ENCODE measurements at regions not wholly inside any gene's neighbourhood (a gene's known extent, or its start where the extent isn't known, plus 50 kb on each side); places are given as distances from the start of the nearest gene placed in this dataset.
"Not testable (repeated sequence)": the region's sequence is repeated elsewhere in the genome, so short reads cannot be mapped to it uniquely, and the experiment has no call there.

- H3K36me3 ChIP-seq (ENCODE audit: insufficient read depth, low read length): no peaks in the 10 kb centered on the region
- no peak overlapping the region for H3K4me3 ChIP-seq (ENCODE audit: low read length)
- H3K9ac ChIP-seq (ENCODE audit: low read length): no peak overlapping the region
- H3K9me2 ChIP-seq (replicated peaks; ENCODE audit: insufficient read depth, low read length): no peaks in the 10 kb centered on the region
- H4K20me1 ChIP-seq (ENCODE audit: insufficient read depth, low read depth, low read length): no peaks in the 10 kb centered on the region
- H3K9me3 ChIP-seq (ENCODE audit: low read length): no peaks in the 10 kb centered on the region
- no peak overlapping the region for H3K27ac ChIP-seq (ENCODE audit: low read length)
- H3K4me2 ChIP-seq (ENCODE audit: low read depth, low read length, poor library complexity, severe bottlenecking): no peak overlapping the region
- DNase-seq: no peak
- H2AFZ ChIP-seq (ENCODE audit: low read length): no peak overlapping the region
- H3K79me2 ChIP-seq (ENCODE audit: low read length): no peaks in the 10 kb centered on the region
- no peaks in the 10 kb centered on the region for H3K4me1 ChIP-seq (ENCODE audit: low read length)
- H3K27me3 ChIP-seq (ENCODE audit: low read length): no peaks in the 10 kb centered on the region
Measured at GRCh38 chr14:96702831-96703230, 94.4 kb upstream of the VRK1 start.

GRCh38 chr14:96705422-96706092 is 91.6 kb upstream of the VRK1 start:
- H3K27me3 ChIP-seq (ENCODE audit: low read length): no peaks in the 10 kb centered on the region
- no peak for DNase-seq
- no peaks in the 10 kb centered on the region for H3K4me1 ChIP-seq (ENCODE audit: low read length)
- H2AFZ ChIP-seq (ENCODE audit: low read length): no peak overlapping the region
- no peak overlapping the region for H3K4me2 ChIP-seq (ENCODE audit: low read depth, low read length, poor library complexity, severe bottlenecking)
- no peaks in the 10 kb centered on the region for H3K79me2 ChIP-seq (ENCODE audit: low read length)
- H3K27ac ChIP-seq (ENCODE audit: low read length): no peak overlapping the region
- H3K9me3 ChIP-seq (ENCODE audit: low read length): no peaks in the 10 kb centered on the region
- no peaks in the 10 kb centered on the region for H4K20me1 ChIP-seq (ENCODE audit: insufficient read depth, low read depth, low read length)
- H3K36me3 ChIP-seq (ENCODE audit: insufficient read depth, low read length): no peaks in the 10 kb centered on the region
- H3K9me2 ChIP-seq (replicated peaks; ENCODE audit: insufficient read depth, low read length): no peaks in the 10 kb centered on the region
- H3K9ac ChIP-seq (ENCODE audit: low read length): no peak overlapping the region
- H3K4me3 ChIP-seq (ENCODE audit: low read length): no peak overlapping the region

- Histone ChIP-seq H3K4me2 (ENCODE audit: low read depth, low read length, poor library complexity, severe bottlenecking) (no peak overlapping the region), H2AFZ (ENCODE audit: low read length) (no peak overlapping the region), H3K27me3 (ENCODE audit: low read length) (no peaks in the 10 kb centered on the region), H3K9ac (ENCODE audit: low read length) (no peak overlapping the region), H3K4me3 (ENCODE audit: low read length) (no peak overlapping the region), H3K27ac (ENCODE audit: low read length) (no peak overlapping the region), H4K20me1 (ENCODE audit: insufficient read depth, low read depth, low read length) (no peaks in the 10 kb centered on the region), H3K9me2 (replicated peaks; ENCODE audit: insufficient read depth, low read length) (no peaks in the 10 kb centered on the region), H3K36me3 (ENCODE audit: insufficient read depth, low read length) (no peaks in the 10 kb centered on the region), H3K9me3 (ENCODE audit: low read length) (no peaks in the 10 kb centered on the region), H3K79me2 (ENCODE audit: low read length) (no peaks in the 10 kb centered on the region), H3K4me1 (ENCODE audit: low read length) (no peaks in the 10 kb centered on the region)
- no peak for DNase-seq
Measured at GRCh38 chr14:96706893-96707292, 90.3 kb upstream of the VRK1 start.

GRCh38 chr14:96710060-96710666 is 87.0 kb upstream of the VRK1 start:
- no peak overlapping the region for H3K4me2 ChIP-seq (ENCODE audit: low read depth, low read length, poor library complexity, severe bottlenecking)
- H2AFZ ChIP-seq (ENCODE audit: low read length): no peak overlapping the region
- H3K4me3 ChIP-seq (ENCODE audit: low read length): no peak overlapping the region
- no peak overlapping the region for H3K9ac ChIP-seq (ENCODE audit: low read length)
- no peaks in the 10 kb centered on the region for H3K36me3 ChIP-seq (ENCODE audit: insufficient read depth, low read length)
- H3K27me3 ChIP-seq (ENCODE audit: low read length): no peaks in the 10 kb centered on the region
- H3K79me2 ChIP-seq (ENCODE audit: low read length): no peaks in the 10 kb centered on the region
- H3K4me1 ChIP-seq (ENCODE audit: low read length): no peaks in the 10 kb centered on the region
- H3K9me3 ChIP-seq (ENCODE audit: low read length): no peaks in the 10 kb centered on the region
- H3K27ac ChIP-seq (ENCODE audit: low read length): no peak overlapping the region
- no peak for DNase-seq
- no peaks in the 10 kb centered on the region for H4K20me1 ChIP-seq (ENCODE audit: insufficient read depth, low read depth, low read length)
- no peaks in the 10 kb centered on the region for H3K9me2 ChIP-seq (replicated peaks; ENCODE audit: insufficient read depth, low read length)

GRCh38 chr14:96711559-96712267 is 85.5 kb upstream of the VRK1 start:
- H3K27me3 ChIP-seq (ENCODE audit: low read length): no peaks in the 10 kb centered on the region
- H3K79me2 ChIP-seq (ENCODE audit: low read length): no peaks in the 10 kb centered on the region
- H3K4me1 ChIP-seq (ENCODE audit: low read length): no peaks in the 10 kb centered on the region
- no peak overlapping the region for H3K4me3 ChIP-seq (ENCODE audit: low read length)
- no peaks in the 10 kb centered on the region for H4K20me1 ChIP-seq (ENCODE audit: insufficient read depth, low read depth, low read length)
- no peak for DNase-seq
- H3K36me3 ChIP-seq (ENCODE audit: insufficient read depth, low read length): no peaks in the 10 kb centered on the region
- no peaks in the 10 kb centered on the region for H3K9me2 ChIP-seq (replicated peaks; ENCODE audit: insufficient read depth, low read length)
- no peak overlapping the region for H3K9ac ChIP-seq (ENCODE audit: low read length)
- no peak overlapping the region for H3K4me2 ChIP-seq (ENCODE audit: low read depth, low read length, poor library complexity, severe bottlenecking)
- H2AFZ ChIP-seq (ENCODE audit: low read length): no peak overlapping the region
- no peaks in the 10 kb centered on the region for H3K9me3 ChIP-seq (ENCODE audit: low read length)
- no peak overlapping the region for H3K27ac ChIP-seq (ENCODE audit: low read length)

- no peak overlapping the region for H3K27ac ChIP-seq (ENCODE audit: low read length)
- no peak for DNase-seq
- H3K9me3 ChIP-seq (ENCODE audit: low read length): no peaks in the 10 kb centered on the region
- no peak overlapping the region for H2AFZ ChIP-seq (ENCODE audit: low read length)
- H3K27me3 ChIP-seq (ENCODE audit: low read length): no peaks in the 10 kb centered on the region
- peaks cover 4% of the 10 kb centered on the region for H3K4me1 ChIP-seq (ENCODE audit: low read length)
- H3K4me3 ChIP-seq (ENCODE audit: low read length): no peak overlapping the region
- H3K36me3 ChIP-seq (ENCODE audit: insufficient read depth, low read length): no peaks in the 10 kb centered on the region
- no peaks in the 10 kb centered on the region for H3K79me2 ChIP-seq (ENCODE audit: low read length)
- no peak overlapping the region for H3K4me2 ChIP-seq (ENCODE audit: low read depth, low read length, poor library complexity, severe bottlenecking)
- no peaks in the 10 kb centered on the region for H4K20me1 ChIP-seq (ENCODE audit: insufficient read depth, low read depth, low read length)
- no peaks in the 10 kb centered on the region for H3K9me2 ChIP-seq (replicated peaks; ENCODE audit: insufficient read depth, low read length)
- H3K9ac ChIP-seq (ENCODE audit: low read length): no peak overlapping the region
Measured at GRCh38 chr14:96713426-96713825, 83.8 kb upstream of the VRK1 start.

GRCh38 chr14:96714537-96714936 is 82.6 kb upstream of the VRK1 start:
- H3K9ac ChIP-seq (ENCODE audit: low read length); H3K9me3 ChIP-seq (ENCODE audit: low read length); H2AFZ ChIP-seq (ENCODE audit: low read length); H3K4me2 ChIP-seq (ENCODE audit: low read depth, low read length, poor library complexity, severe bottlenecking); H3K4me1 ChIP-seq (ENCODE audit: low read length); H4K20me1 ChIP-seq (ENCODE audit: insufficient read depth, low read depth, low read length); H3K79me2 ChIP-seq (ENCODE audit: low read length); H3K27ac ChIP-seq (ENCODE audit: low read length); H3K9me2 ChIP-seq (replicated peaks; ENCODE audit: insufficient read depth, low read length); H3K36me3 ChIP-seq (ENCODE audit: insufficient read depth, low read length); H3K27me3 ChIP-seq (ENCODE audit: low read length); H3K4me3 ChIP-seq (ENCODE audit: low read length); DNase-seq: not testable (repeated sequence)

- no peaks in the 10 kb centered on the region for H3K27me3 ChIP-seq (ENCODE audit: low read length)
- H3K4me1 ChIP-seq (ENCODE audit: low read length): peaks cover 5% of the 10 kb centered on the region
- no peak overlapping the region for H2AFZ ChIP-seq (ENCODE audit: low read length)
- H3K9me3 ChIP-seq (ENCODE audit: low read length): no peaks in the 10 kb centered on the region
- no peak overlapping the region for H3K9ac ChIP-seq (ENCODE audit: low read length)
- H3K9me2 ChIP-seq (replicated peaks; ENCODE audit: insufficient read depth, low read length): no peaks in the 10 kb centered on the region
- no peak overlapping the region for H3K4me2 ChIP-seq (ENCODE audit: low read depth, low read length, poor library complexity, severe bottlenecking)
- no peaks in the 10 kb centered on the region for H4K20me1 ChIP-seq (ENCODE audit: insufficient read depth, low read depth, low read length)
- H3K36me3 ChIP-seq (ENCODE audit: insufficient read depth, low read length): no peaks in the 10 kb centered on the region
- no peak overlapping the region for H3K27ac ChIP-seq (ENCODE audit: low read length)
- no peaks in the 10 kb centered on the region for H3K79me2 ChIP-seq (ENCODE audit: low read length)
- no peak for DNase-seq
- H3K4me3 ChIP-seq (ENCODE audit: low read length): no peak overlapping the region
Measured at GRCh38 chr14:96717116-96717515, 80.1 kb upstream of the VRK1 start.
